ENCODE measurements at regions not wholly inside any gene's neighbourhood (a gene's known extent, or its start where the extent isn't known, plus 50 kb on each side); places are given as distances from the start of the nearest gene placed in this dataset.
"Not testable (repeated sequence)": the region's sequence is repeated elsewhere in the genome, so short reads cannot be mapped to it uniquely, and the experiment has no call there.

DNA sequence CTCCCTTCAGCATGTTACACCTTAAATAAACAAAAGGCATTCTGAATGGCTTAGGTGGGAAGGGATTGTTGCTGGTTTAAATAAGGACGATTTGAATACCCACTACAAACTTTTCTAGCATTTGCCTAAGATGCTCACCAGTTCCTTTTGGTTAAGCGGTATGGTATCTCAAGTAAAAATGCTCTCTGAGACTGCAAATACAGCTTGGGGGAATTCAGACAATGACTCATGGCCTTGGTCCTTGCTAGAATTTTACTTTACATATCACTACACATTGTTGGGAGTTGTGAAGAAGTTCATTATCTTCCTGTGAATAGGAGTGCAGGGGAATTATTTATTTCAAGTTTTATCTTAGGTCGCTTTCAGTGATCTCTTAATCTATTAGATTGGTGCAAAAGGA lies 670.7 kb downstream of the UTRN start:
- Mint-ChIP-seq H3K4me3 (ENCODE audit: unreplicated experiment) (no peak overlapping the region), H3K9me3 (ENCODE audit: unreplicated experiment) (no peaks in the 10 kb centered on the region), H3K36me3 (ENCODE audit: unreplicated experiment) (no peaks in the 10 kb centered on the region), H3K27ac (ENCODE audit: unreplicated experiment) (no peak overlapping the region), H3K27me3 (ENCODE audit: unreplicated experiment) (no peaks in the 10 kb centered on the region), H3K4me1 (ENCODE audit: low read depth, unreplicated experiment) (no peaks in the 10 kb centered on the region)
- no peak for DNase-seq
- TF ChIP-seq, protein P1, sequence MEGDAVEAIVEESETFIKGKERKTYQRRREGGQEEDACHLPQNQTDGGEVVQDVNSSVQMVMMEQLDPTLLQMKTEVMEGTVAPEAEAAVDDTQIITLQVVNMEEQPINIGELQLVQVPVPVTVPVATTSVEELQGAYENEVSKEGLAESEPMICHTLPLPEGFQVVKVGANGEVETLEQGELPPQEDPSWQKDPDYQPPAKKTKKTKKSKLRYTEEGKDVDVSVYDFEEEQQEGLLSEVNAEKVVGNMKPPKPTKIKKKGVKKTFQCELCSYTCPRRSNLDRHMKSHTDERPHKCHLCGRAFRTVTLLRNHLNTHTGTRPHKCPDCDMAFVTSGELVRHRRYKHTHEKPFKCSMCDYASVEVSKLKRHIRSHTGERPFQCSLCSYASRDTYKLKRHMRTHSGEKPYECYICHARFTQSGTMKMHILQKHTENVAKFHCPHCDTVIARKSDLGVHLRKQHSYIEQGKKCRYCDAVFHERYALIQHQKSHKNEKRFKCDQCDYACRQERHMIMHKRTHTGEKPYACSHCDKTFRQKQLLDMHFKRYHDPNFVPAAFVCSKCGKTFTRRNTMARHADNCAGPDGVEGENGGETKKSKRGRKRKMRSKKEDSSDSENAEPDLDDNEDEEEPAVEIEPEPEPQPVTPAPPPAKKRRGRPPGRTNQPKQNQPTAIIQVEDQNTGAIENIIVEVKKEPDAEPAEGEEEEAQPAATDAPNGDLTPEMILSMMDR (IDR thresholded peaks at IDR 0.05; ENCODE audit: partially characterized antibody, unreplicated experiment), result no peak

DNA sequence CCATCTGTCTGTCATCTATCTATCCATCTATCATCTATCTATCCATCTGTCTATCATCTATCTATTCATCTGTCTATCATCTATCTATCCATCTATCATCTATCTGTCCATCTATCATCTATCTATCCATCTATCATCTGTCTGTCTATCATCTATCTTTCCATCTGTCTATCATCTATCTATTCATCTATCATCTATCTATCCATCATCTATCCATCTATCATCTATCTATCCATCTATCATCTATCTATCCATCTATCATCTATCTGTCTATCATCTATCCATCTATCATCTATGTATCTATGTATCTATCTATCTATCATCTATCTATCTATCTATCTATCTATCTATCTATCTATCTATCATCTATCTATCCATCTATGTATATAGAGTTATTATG lies 671.6 kb downstream of the UTRN start:
- not testable (repeated sequence) for DNase-seq; H3K27me3 Mint-ChIP-seq (ENCODE audit: unreplicated experiment); H3K9me3 Mint-ChIP-seq (ENCODE audit: unreplicated experiment); H3K4me1 Mint-ChIP-seq (ENCODE audit: low read depth, unreplicated experiment); H3K4me3 Mint-ChIP-seq (ENCODE audit: unreplicated experiment); H3K36me3 Mint-ChIP-seq (ENCODE audit: unreplicated experiment); H3K27ac Mint-ChIP-seq (ENCODE audit: unreplicated experiment)

DNA sequence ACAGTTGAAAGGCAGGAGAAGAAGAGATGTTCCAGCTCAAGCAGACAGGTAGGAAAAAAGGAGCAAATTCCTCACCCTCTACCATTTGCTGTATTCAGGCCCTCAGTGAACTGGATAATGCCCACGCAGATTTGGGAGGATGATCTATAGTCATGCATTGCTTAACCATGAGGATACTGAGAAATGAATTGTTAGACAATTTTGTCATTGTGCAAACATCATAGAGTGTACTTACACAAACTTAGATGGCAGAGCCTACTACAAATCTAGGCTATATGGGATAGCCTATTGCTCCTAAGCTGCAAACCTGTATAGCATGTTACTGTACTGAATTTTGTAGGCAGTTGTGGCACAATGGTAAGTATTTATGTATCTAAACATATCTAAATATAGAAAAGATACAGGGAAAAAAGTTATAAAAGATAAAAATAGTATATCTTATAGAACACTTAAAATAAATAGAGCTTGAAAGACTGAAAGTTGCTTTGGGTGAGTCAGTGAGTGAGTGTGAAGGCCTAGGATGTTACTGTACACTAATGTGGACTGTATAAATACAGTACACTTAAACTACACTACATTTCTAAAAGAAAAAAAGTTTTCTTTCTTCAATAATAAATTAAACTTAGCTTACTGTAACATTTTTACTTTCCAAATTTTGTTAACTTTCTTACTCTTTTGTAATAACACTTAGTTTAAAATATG lies 672.3 kb downstream of the UTRN start:
- Mint-ChIP-seq H3K27me3 (ENCODE audit: unreplicated experiment) (no peaks in the 10 kb centered on the region), H3K4me1 (ENCODE audit: low read depth, unreplicated experiment) (no peaks in the 10 kb centered on the region)

DNA sequence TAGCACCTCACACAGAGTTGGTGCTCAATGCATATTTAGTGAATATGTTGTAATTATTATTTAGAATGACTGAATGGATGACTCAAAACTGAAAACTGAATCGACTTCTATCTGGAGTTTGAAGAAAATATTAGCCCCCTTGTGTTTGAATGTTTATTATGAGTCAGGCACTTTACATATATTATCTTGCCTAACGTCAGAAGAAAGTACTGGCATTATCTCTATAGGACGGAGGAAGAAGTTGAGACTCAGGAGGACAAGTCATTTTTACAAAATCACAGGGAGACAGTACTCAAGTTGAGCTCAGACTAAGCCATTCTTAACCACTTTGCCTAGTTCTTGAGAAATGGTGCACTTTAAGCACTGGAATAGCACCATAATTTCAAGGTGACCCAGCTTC lies 684.0 kb downstream of the UTRN start:
- TF ChIP-seq, protein P1 (IDR thresholded peaks at IDR 0.05; ENCODE audit: partially characterized antibody, unreplicated experiment), result no peak

More for the DNA sequence above, 672.3 kb downstream of the UTRN start:
- H3K9me3 Mint-ChIP-seq (ENCODE audit: unreplicated experiment), result no peaks in the 10 kb centered on the region
- H3K4me3 Mint-ChIP-seq (ENCODE audit: unreplicated experiment), result no peak overlapping the region
- H3K36me3 Mint-ChIP-seq (ENCODE audit: unreplicated experiment), result no peaks in the 10 kb centered on the region
- H3K27ac Mint-ChIP-seq (ENCODE audit: unreplicated experiment), result no peak overlapping the region
- DNase-seq, result no peak
- TF ChIP-seq, protein P1 (IDR thresholded peaks at IDR 0.05; ENCODE audit: partially characterized antibody, unreplicated experiment), result no peak

DNA sequence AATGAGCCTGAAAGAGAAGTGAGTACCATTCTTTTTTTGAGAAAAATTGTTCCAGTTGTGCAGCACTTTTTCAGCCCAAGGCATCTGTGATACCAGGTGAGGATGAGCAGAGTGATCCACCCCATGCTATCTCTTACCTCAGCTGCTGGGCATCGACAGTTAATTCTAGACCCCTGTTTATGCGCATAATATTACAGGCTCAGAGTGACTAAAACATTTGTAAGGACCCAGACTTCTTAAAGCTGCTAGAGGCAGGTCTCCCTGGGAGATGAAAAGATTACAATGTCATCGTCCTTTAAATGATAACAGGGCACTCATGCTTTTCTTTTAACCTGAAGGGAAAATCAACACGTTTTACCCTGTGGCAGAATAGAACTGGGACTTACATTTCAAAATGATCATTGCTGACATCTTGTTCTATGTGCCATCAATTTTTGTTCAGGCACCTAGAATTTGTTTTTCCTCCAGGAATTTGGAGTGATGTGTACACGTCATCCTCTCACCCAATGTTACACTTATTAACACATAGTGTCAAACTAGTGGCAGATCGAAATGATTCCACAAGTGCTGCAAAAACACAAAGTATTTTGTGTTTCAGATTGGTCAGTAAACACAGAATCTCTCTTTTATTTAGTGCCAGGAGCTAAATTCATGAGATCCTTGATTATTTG lies 684.6 kb downstream of the UTRN start:
- H3K27me3 Mint-ChIP-seq (ENCODE audit: unreplicated experiment), result no peaks in the 10 kb centered on the region

More for the DNA sequence above, 684.0 kb downstream of the UTRN start:
- DNase-seq, result no peak
- Mint-ChIP-seq H3K36me3 (ENCODE audit: unreplicated experiment) (no peaks in the 10 kb centered on the region), H3K27me3 (ENCODE audit: unreplicated experiment) (no peaks in the 10 kb centered on the region), H3K4me1 (ENCODE audit: low read depth, unreplicated experiment) (no peaks in the 10 kb centered on the region), H3K9me3 (ENCODE audit: unreplicated experiment) (peaks cover 2% of the 10 kb centered on the region), H3K4me3 (ENCODE audit: unreplicated experiment) (no peak overlapping the region), H3K27ac (ENCODE audit: unreplicated experiment) (no peak overlapping the region)

DNA sequence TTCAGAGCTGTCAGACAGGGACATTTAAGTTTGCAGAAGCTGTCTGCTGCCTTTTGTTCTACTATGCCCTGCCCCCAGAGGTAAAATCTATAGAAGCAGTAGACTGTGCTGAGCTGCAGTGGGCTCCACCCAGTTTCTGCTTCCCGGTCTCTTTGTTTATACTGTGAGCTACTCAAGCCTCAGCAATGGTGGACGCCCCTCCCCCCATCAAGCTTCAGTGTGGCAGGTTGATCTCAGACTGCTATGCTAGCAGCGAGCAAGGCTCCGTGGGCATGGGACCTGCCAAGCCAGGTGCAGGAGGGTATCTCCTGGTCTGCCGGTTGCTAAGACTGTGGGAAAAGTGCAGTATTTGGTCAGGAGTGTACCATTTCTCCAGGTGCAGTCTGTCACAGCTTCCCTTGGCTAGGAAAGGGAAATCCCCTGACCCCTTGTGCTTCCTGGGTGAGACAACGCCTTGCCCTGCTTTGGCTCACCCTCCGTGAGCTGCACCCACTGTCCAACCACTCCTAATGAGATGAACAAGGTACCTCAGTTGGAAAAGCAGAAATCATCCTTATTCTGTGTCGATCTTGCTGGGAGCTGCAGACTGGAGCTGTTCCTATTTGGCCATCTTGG lies 692.2 kb downstream of the UTRN start:
- peak overlapping the region; percentile 71 for H3K27ac Mint-ChIP-seq (ENCODE audit: unreplicated experiment)
- H3K4me3 Mint-ChIP-seq (ENCODE audit: unreplicated experiment); H3K27me3 Mint-ChIP-seq (ENCODE audit: unreplicated experiment); H3K9me3 Mint-ChIP-seq (ENCODE audit: unreplicated experiment); H3K4me1 Mint-ChIP-seq (ENCODE audit: low read depth, unreplicated experiment); H3K36me3 Mint-ChIP-seq (ENCODE audit: unreplicated experiment): not testable (repeated sequence)
- peak; percentile 62 for DNase-seq

More for the DNA sequence above, 684.6 kb downstream of the UTRN start:
- no peaks in the 10 kb centered on the region for H3K36me3 Mint-ChIP-seq (ENCODE audit: unreplicated experiment)
- DNase-seq, result no peak
- H3K4me3 Mint-ChIP-seq (ENCODE audit: unreplicated experiment), result no peak overlapping the region
- no peak overlapping the region for H3K27ac Mint-ChIP-seq (ENCODE audit: unreplicated experiment)
- TF ChIP-seq, protein P1 (IDR thresholded peaks at IDR 0.05; ENCODE audit: partially characterized antibody, unreplicated experiment), result no peak
- H3K4me1 Mint-ChIP-seq (ENCODE audit: low read depth, unreplicated experiment), result no peaks in the 10 kb centered on the region
- H3K9me3 Mint-ChIP-seq (ENCODE audit: unreplicated experiment), result peaks cover 2% of the 10 kb centered on the region
